Body of pancreas (tissue), 4 donors: ENCODE measurements at regions not wholly inside any gene's neighbourhood (a gene's known extent, or its start where the extent isn't known, plus 50 kb on each side); places are given as distances from the start of the nearest gene placed in this dataset.

ENCODE experiments used
- POLR2A ChIP-seq, 3 donors: fragments of 450-650 bp; IDR thresholded peaks; one replicate each; pipeline ENCODE4 v1.6.1; 2016; ENCODE audit warnings: antibody characterized with exemption in 3 of 3, mild to moderate bottlenecking in 2 of 3
- TF ChIP-seq, protein P1 (sequence below), 7 experiments: fragments of 450-650 bp in 4 of 7; fragments of 200-600 bp in 3 of 7; sonication (generic) in 3 of 7; IDR thresholded peaks; one replicate each; pipeline ENCODE4 v1.5.1; 2016 to 2019; ENCODE audit warnings: antibody characterized with exemption in 7 of 7

DNA sequence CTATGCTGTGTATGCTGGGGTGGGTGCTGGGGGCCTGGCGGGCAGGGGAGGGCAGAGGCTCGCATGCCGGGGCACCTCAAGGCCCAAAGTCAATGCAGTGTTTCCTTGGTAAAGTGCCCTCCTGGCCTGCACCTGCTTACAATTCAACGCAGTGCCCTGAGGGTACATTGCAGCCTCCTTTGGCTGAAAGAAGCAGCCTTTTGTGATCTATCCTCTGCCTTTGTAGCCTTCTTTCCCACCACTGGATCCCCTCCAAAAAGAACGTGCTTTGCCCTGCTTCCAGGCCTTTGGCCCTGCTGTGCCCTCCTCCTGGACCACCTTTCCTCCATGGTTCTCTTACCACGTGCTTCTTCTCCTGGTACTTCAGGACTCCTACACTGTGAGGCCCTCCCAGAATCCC lies 113.6 kb upstream of the PTPN1 start:
- TF ChIP-seq POLR2A (IDR thresholded peaks at IDR 0.05), result no peak
- TF ChIP-seq, protein P1, sequence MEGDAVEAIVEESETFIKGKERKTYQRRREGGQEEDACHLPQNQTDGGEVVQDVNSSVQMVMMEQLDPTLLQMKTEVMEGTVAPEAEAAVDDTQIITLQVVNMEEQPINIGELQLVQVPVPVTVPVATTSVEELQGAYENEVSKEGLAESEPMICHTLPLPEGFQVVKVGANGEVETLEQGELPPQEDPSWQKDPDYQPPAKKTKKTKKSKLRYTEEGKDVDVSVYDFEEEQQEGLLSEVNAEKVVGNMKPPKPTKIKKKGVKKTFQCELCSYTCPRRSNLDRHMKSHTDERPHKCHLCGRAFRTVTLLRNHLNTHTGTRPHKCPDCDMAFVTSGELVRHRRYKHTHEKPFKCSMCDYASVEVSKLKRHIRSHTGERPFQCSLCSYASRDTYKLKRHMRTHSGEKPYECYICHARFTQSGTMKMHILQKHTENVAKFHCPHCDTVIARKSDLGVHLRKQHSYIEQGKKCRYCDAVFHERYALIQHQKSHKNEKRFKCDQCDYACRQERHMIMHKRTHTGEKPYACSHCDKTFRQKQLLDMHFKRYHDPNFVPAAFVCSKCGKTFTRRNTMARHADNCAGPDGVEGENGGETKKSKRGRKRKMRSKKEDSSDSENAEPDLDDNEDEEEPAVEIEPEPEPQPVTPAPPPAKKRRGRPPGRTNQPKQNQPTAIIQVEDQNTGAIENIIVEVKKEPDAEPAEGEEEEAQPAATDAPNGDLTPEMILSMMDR (IDR thresholded peaks at IDR 0.05), result no peak
